GM19025 (cell line): ENCODE measurements at regions not wholly inside any gene's neighbourhood (a gene's known extent, or its start where the extent isn't known, plus 50 kb on each side); places are given as distances from the start of the nearest gene placed in this dataset.
A peak's percentile ranks its signal among the peaks of the same experiment; 100 is the strongest.

Experiments used
- ATAC-seq: cut with Tn5 transposase; IDR thresholded peaks from one replicate; pipeline ENCODE4 v1.9.1; 2021; ENCODE audit warnings: mild to moderate bottlenecking, low read depth, moderate library complexity; ENCODE audit not compliant: unreplicated experiment

GRCh38 chr7:20026762-20027161, 190.4 kb downstream of the MACC1 start:
- ATAC-seq, result no peak

- ATAC-seq, result peak; percentile 74
Measured at GRCh38 chr7:20021831-20022230, 195.4 kb downstream of the MACC1 start.

- no peak for ATAC-seq
Measured at GRCh38 chr7:20021066-20021465, 196.1 kb downstream of the MACC1 start.

- no peak for ATAC-seq
Measured at GRCh38 chr7:20019757-20020432, 197.3 kb downstream of the MACC1 start.

GRCh38 chr7:20016669-20017068, 200.5 kb downstream of the MACC1 start:
- no peak for ATAC-seq

GRCh38 chr7:20013536-20013935, 203.6 kb downstream of the MACC1 start:
- no peak for ATAC-seq

- ATAC-seq, result no peak
Measured at GRCh38 chr7:20012100-20012499, 205.1 kb downstream of the MACC1 start.

GRCh38 chr7:20010877-20011276, 206.3 kb downstream of the MACC1 start:
- ATAC-seq, result no peak

- ATAC-seq, result no peak
Measured at GRCh38 chr7:20007510-20007909, 209.7 kb downstream of the MACC1 start.

- no peak for ATAC-seq
Measured at GRCh38 chr7:20005081-20005480, 212.1 kb downstream of the MACC1 start.

GRCh38 chr7:19999681-20000080, 217.5 kb downstream of the MACC1 start:
- no peak for ATAC-seq

- ATAC-seq, result no peak
Measured at GRCh38 chr7:19991936-19992335, 218.5 kb upstream of the TMEM196 start.

GRCh38 chr7:19989906-19990305, 216.5 kb upstream of the TMEM196 start:
- ATAC-seq, result no peak

- ATAC-seq, result no peak
Measured at GRCh38 chr7:19988860-19989259, 215.4 kb upstream of the TMEM196 start.

GRCh38 chr7:19984231-19984632, 210.8 kb upstream of the TMEM196 start:
- no peak for ATAC-seq

- no peak for ATAC-seq
Measured at GRCh38 chr7:19982841-19983835, 209.7 kb upstream of the TMEM196 start.

GRCh38 chr7:19973581-19973980, 200.2 kb upstream of the TMEM196 start:
- no peak for ATAC-seq

- no peak for ATAC-seq
Measured at GRCh38 chr7:19972876-19973275, 199.5 kb upstream of the TMEM196 start.

- ATAC-seq, result no peak
Measured at GRCh38 chr7:19971956-19972355, 198.5 kb upstream of the TMEM196 start.

- no peak for ATAC-seq
Measured at GRCh38 chr7:19970514-19970913, 197.1 kb upstream of the TMEM196 start.

GRCh38 chr7:19969859-19970493, 196.6 kb upstream of the TMEM196 start:
- ATAC-seq, result no peak
